GM12891 (cell line): ENCODE measurements at regions not wholly inside any gene's neighbourhood (a gene's known extent, or its start where the extent isn't known, plus 50 kb on each side); places are given as distances from the start of the nearest gene placed in this dataset.
"Not testable (repeated sequence)": the region's sequence is repeated elsewhere in the genome, so short reads cannot be mapped to it uniquely, and the experiment has no call there.

Source experiments
- POLR2A ChIP-seq: IDR thresholded peaks from 2 replicates; pipeline ENCODE4 v1.6.1; 2011; ENCODE audit warnings: low read depth, low read length, control low read depth
- POLR2AphosphoS5 ChIP-seq: IDR thresholded peaks from 2 replicates; pipeline ENCODE4 v1.6.1; 2011; ENCODE audit warnings: low read depth, low read length, control low read depth
- POU2F2 ChIP-seq: IDR thresholded peaks from 2 replicates; pipeline ENCODE4 v1.6.1; 2011; ENCODE audit warnings: low read depth, mild to moderate bottlenecking, control low read depth, low read length, moderate library complexity
- SPI1 ChIP-seq: IDR thresholded peaks from 2 replicates; pipeline ENCODE4 v1.6.1; 2011; ENCODE audit warnings: low read depth, low read length, control low read depth
- TAF1 ChIP-seq: IDR thresholded peaks from 2 replicates; pipeline ENCODE4 v1.6.1; 2011; ENCODE audit warnings: low read depth, low read length, control low read depth

GRCh38 chr5:7307709-7308108 is 88.2 kb upstream of the ADCY2 start:
- not testable (repeated sequence) for TF ChIP-seq POLR2A, POU2F2, TAF1, SPI1, POLR2AphosphoS5
